Neural cell (in vitro differentiated cells): ENCODE measurements at regions not wholly inside any gene's neighbourhood (a gene's known extent, or its start where the extent isn't known, plus 50 kb on each side); places are given as distances from the start of the nearest gene placed in this dataset.

ENCODE experiments used
- H2AFZ ChIP-seq: fragments of 200-600, 300-800 bp; sonication (generic), shearing (Covaris generic); 2 replicates; pipeline ENCODE4 v1.6.0; 2014; ENCODE audit warnings: low read depth, mild to moderate bottlenecking, antibody characterized with exemption, low read length, moderate library complexity
- H3F3A ChIP-seq: fragments of 200-600 bp; shearing (Covaris generic); 2 replicates; pipeline ENCODE4 v1.6.1; 2016; ENCODE audit warnings: mild to moderate bottlenecking, moderate library complexity, mixed read lengths, antibody characterized with exemption, low read length; ENCODE audit not compliant: insufficient read depth, poor library complexity, severe bottlenecking
- H3K27ac ChIP-seq: fragments of 200-600, 300-800 bp; sonication (generic), shearing (Covaris generic); 2 replicates; pipeline ENCODE4 v1.5.1; 2014; ENCODE audit warnings: mild to moderate bottlenecking, low read length, moderate library complexity
- H3K27me3 ChIP-seq: fragments of 300-800, 200-600 bp; sonication (generic), shearing (Covaris generic); 2 replicates; pipeline ENCODE4 v1.6.0; 2014; ENCODE audit warnings: mild to moderate bottlenecking, low read depth, low read length, moderate library complexity; ENCODE audit not compliant: insufficient read depth
- H3K36me3 ChIP-seq: fragments of 300-800, 200-600 bp; sonication (generic), shearing (Covaris generic); 2 replicates; pipeline ENCODE4 v1.5.1; 2014; ENCODE audit warnings: mild to moderate bottlenecking, antibody characterized with exemption, low read length, moderate library complexity; ENCODE audit not compliant: insufficient read depth
- H3K4me2 ChIP-seq: fragments of 300-800, 200-600 bp; sonication (generic), shearing (Covaris generic); 2 replicates; pipeline ENCODE4 v1.6.0; 2014; ENCODE audit warnings: mild to moderate bottlenecking, low read length
- H3K4me3 ChIP-seq: fragments of 300-800, 200-600 bp; sonication (generic), shearing (Covaris generic); 2 replicates; pipeline ENCODE4 v1.5.1; 2014; ENCODE audit warnings: mild to moderate bottlenecking, low read length, moderate library complexity
- H3K79me2 ChIP-seq: fragments of 200-600 bp; shearing (Covaris generic); replicated peaks from 2 replicates; pipeline ENCODE4 v1.6.0; 2014; ENCODE audit warnings: mild to moderate bottlenecking, low read length, moderate library complexity; ENCODE audit not compliant: insufficient read depth
- H3K9ac ChIP-seq: fragments of 300-800, 200-600 bp; sonication (generic), shearing (Covaris generic); 2 replicates; pipeline ENCODE4 v1.6.1; 2016; ENCODE audit warnings: mild to moderate bottlenecking, low read length, mixed read lengths
- H3K9me2 ChIP-seq: fragments of 200-600 bp; shearing (Covaris generic); 2 replicates; pipeline ENCODE4 v1.6.1; 2016; ENCODE audit warnings: mild to moderate bottlenecking, low read length, mixed read lengths; ENCODE audit not compliant: insufficient read depth
- H3K9me3 ChIP-seq: fragments of 200-600, 300-800 bp; sonication (generic), shearing (Covaris generic); 2 replicates; pipeline ENCODE4 v1.6.1; 2016; ENCODE audit warnings: mild to moderate bottlenecking, mixed run types, low read length, moderate library complexity, mixed read lengths
- H4K20me1 ChIP-seq: fragments of 200-600 bp; shearing (Covaris generic); 2 replicates; pipeline ENCODE4 v1.6.1; 2016; ENCODE audit warnings: mild to moderate bottlenecking, mixed run types; ENCODE audit not compliant: insufficient read depth
- EP300 ChIP-seq: fragments of 450-650 bp; conservative IDR thresholded peaks from 2 replicates; pipeline ENCODE4 v1.6.1; 2014; ENCODE audit warnings: antibody characterized with exemption, mild to moderate bottlenecking, moderate library complexity; ENCODE audit not compliant: poor library complexity, severe bottlenecking
- EZH2 ChIP-seq: fragments of 200-600, 300-800 bp; shearing (Covaris generic), sonication (generic); IDR thresholded peaks from 2 replicates; pipeline ENCODE4 v1.6.1; 2014; ENCODE audit warnings: antibody characterized with exemption, low read length, borderline replicate concordance, mild to moderate bottlenecking; ENCODE audit not compliant: insufficient read depth, poor library complexity, severe bottlenecking
- MXI1 ChIP-seq: fragments of 450-650 bp; conservative IDR thresholded peaks from 2 replicates; pipeline ENCODE4 v1.6.1; 2014; ENCODE audit warnings: antibody characterized with exemption, mild to moderate bottlenecking; ENCODE audit not compliant: poor library complexity, severe bottlenecking
- POLR2AphosphoS5 ChIP-seq: IDR thresholded peaks from 2 replicates; pipeline ENCODE4 v1.6.1; 2012
- RAD21 ChIP-seq: fragments of 450-650 bp; conservative IDR thresholded peaks from 2 replicates; pipeline ENCODE4 v1.6.1; 2014; ENCODE audit warnings: antibody characterized with exemption, mild to moderate bottlenecking, moderate library complexity
- SMC3 ChIP-seq: fragments of 450-650 bp; conservative IDR thresholded peaks from 2 replicates; pipeline ENCODE4 v1.6.1; 2014; ENCODE audit warnings: antibody characterized with exemption, mild to moderate bottlenecking, moderate library complexity; ENCODE audit not compliant: poor library complexity
- TAF1 ChIP-seq: IDR thresholded peaks from 2 replicates; pipeline ENCODE4 v1.6.1; 2012; ENCODE audit warnings: low read depth
- TF ChIP-seq, protein P1 (sequence below): fragments of 450-650 bp; IDR thresholded peaks from 2 replicates; pipeline ENCODE4 v1.5.1; 2014; ENCODE audit warnings: antibody characterized with exemption, mild to moderate bottlenecking, moderate library complexity; ENCODE audit not compliant: poor library complexity, severe bottlenecking
- TF ChIP-seq, protein P2 (sequence below): IDR thresholded peaks from 2 replicates; pipeline ENCODE4 v1.6.1; 2012; ENCODE audit warnings: borderline replicate concordance

DNA sequence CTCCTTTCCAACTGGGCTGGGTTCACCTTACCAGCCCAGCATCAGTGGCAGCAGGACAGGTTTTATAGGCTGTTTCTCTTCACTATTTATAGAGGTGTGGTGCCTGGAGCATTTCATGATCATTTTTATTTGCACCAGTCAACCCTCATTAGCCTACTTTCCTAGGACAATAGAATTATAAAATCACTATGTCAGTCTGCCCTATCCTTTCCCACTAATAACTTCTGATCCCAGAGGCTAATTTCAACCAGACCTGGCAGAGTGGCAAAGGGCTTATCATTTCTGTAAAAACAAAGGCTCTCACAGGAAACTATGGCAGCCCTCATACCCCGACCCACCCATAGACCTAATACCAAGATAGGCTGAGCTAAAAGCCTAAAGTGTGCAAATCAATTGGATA lies 243.5 kb upstream of the TMEFF2 start:
- Histone ChIP-seq H3K4me3 (no peak overlapping the region), H3K9me2 (no peaks in the 10 kb centered on the region), H3K4me2 (no peak overlapping the region), H3K36me3 (no peaks in the 10 kb centered on the region), H3K9ac (no peak overlapping the region), H3F3A (no peaks in the 10 kb centered on the region), H4K20me1 (no peaks in the 10 kb centered on the region), H3K9me3 (no peaks in the 10 kb centered on the region), H3K27ac (no peak overlapping the region), H3K27me3 (no peaks in the 10 kb centered on the region), H2AFZ (no peak overlapping the region), H3K79me2 (no peaks in the 10 kb centered on the region)
- TF ChIP-seq SMC3, result no peak
- no peak for TF ChIP-seq EP300
- no peak for TF ChIP-seq TAF1
- TF ChIP-seq MXI1, result no peak
- TF ChIP-seq, protein P1, sequence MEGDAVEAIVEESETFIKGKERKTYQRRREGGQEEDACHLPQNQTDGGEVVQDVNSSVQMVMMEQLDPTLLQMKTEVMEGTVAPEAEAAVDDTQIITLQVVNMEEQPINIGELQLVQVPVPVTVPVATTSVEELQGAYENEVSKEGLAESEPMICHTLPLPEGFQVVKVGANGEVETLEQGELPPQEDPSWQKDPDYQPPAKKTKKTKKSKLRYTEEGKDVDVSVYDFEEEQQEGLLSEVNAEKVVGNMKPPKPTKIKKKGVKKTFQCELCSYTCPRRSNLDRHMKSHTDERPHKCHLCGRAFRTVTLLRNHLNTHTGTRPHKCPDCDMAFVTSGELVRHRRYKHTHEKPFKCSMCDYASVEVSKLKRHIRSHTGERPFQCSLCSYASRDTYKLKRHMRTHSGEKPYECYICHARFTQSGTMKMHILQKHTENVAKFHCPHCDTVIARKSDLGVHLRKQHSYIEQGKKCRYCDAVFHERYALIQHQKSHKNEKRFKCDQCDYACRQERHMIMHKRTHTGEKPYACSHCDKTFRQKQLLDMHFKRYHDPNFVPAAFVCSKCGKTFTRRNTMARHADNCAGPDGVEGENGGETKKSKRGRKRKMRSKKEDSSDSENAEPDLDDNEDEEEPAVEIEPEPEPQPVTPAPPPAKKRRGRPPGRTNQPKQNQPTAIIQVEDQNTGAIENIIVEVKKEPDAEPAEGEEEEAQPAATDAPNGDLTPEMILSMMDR, result no peak
- no peak for TF ChIP-seq EZH2
- TF ChIP-seq, protein P2, sequence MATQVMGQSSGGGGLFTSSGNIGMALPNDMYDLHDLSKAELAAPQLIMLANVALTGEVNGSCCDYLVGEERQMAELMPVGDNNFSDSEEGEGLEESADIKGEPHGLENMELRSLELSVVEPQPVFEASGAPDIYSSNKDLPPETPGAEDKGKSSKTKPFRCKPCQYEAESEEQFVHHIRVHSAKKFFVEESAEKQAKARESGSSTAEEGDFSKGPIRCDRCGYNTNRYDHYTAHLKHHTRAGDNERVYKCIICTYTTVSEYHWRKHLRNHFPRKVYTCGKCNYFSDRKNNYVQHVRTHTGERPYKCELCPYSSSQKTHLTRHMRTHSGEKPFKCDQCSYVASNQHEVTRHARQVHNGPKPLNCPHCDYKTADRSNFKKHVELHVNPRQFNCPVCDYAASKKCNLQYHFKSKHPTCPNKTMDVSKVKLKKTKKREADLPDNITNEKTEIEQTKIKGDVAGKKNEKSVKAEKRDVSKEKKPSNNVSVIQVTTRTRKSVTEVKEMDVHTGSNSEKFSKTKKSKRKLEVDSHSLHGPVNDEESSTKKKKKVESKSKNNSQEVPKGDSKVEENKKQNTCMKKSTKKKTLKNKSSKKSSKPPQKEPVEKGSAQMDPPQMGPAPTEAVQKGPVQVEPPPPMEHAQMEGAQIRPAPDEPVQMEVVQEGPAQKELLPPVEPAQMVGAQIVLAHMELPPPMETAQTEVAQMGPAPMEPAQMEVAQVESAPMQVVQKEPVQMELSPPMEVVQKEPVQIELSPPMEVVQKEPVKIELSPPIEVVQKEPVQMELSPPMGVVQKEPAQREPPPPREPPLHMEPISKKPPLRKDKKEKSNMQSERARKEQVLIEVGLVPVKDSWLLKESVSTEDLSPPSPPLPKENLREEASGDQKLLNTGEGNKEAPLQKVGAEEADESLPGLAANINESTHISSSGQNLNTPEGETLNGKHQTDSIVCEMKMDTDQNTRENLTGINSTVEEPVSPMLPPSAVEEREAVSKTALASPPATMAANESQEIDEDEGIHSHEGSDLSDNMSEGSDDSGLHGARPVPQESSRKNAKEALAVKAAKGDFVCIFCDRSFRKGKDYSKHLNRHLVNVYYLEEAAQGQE, result no peak
- no peak for TF ChIP-seq RAD21
- TF ChIP-seq POLR2AphosphoS5, result no peak

DNA sequence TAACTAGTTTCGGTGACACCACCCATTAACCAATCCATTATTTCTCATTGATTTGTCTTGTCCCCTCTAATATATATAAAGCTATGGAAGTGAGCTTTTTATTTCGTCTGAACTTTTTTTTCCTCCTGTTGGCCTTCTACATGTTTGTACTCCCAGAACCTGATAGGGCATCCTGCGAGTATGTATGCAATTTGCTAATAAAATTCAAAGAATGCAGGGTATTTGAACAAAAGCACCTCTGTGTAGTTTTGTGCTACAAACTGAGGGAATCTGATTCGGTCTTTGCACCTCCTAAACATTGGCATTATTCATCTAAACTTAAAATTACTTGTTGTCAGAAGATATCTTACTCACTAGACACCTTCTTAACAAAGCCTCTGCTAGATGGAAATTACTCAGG lies 242.9 kb upstream of the TMEFF2 start:
- Histone ChIP-seq H3F3A (no peaks in the 10 kb centered on the region), H3K27me3 (no peaks in the 10 kb centered on the region), H3K4me3 (no peak overlapping the region), H3K9ac (no peak overlapping the region), H4K20me1 (no peaks in the 10 kb centered on the region), H3K4me2 (no peak overlapping the region), H3K9me3 (no peaks in the 10 kb centered on the region), H3K79me2 (no peaks in the 10 kb centered on the region), H3K9me2 (no peaks in the 10 kb centered on the region), H3K27ac (no peak overlapping the region), H3K36me3 (no peaks in the 10 kb centered on the region), H2AFZ (no peak overlapping the region)
- TF ChIP-seq, protein P1, result no peak
- TF ChIP-seq TAF1, result no peak
- TF ChIP-seq, protein P2, result no peak
- no peak for TF ChIP-seq RAD21
- no peak for TF ChIP-seq POLR2AphosphoS5
- TF ChIP-seq EP300, result no peak
- no peak for TF ChIP-seq SMC3
- TF ChIP-seq EZH2, result no peak
- TF ChIP-seq MXI1, result no peak
